K562 (cell line): ENCODE measurements at regions not wholly inside any gene's neighbourhood (a gene's known extent, or its start where the extent isn't known, plus 50 kb on each side); places are given as distances from the start of the nearest gene placed in this dataset.

Source experiments
- ATAC-seq: fragments of 200-7000 bp; cut with Tn5 transposase; 3 replicates; pipeline ENCODE4 v1.9.1; 2020; ENCODE audit warnings: moderate library complexity
- BruUV-seq: library from RNA; stranded (reverse); fragments of 400-500 nt; replicated peaks from 2 replicates; lab custom pipeline; 2021; lab: Mats Ljungman, UMichigan
- CTCF ChIA-PET: fragments of 300-600 bp; formaldehyde crosslinking; extraction: SDS; loops from one replicate; lab custom pipeline; 2021; ENCODE audit warnings: low intra/inter-chr PET ratio; lab: Yijun Ruan, JAX
- POLR2A ChIA-PET: fragments of 300-600, 350-650 bp; sonication (Branson Sonifier 250); formaldehyde crosslinking; extraction: SDS; loops from one replicate; lab custom pipeline; 2021; ENCODE audit warnings: antibody characterized with exemption, inconsistent platforms; lab: Yijun Ruan, JAX
- DNase-seq, 4 experiments: peaks; one replicate each; pipeline versions ENCODE4 v3.0.0 to v3.0.0-alpha.2; 2011 to 2018; ENCODE audit warnings: low spot score in 3 of 4, mixed read lengths in 3 of 4; ENCODE audit errors: extremely low read depth in 1 of 4
- FAIRE-seq: peaks from 2 replicates; lab custom pipeline; 2011; peaks lifted over from hg19 to GRCh38; lab: Jason Lieb, UNC
- H2AFZ ChIP-seq: 2 replicates; pipeline ENCODE4 v1.6.0; 2011; ENCODE audit warnings: low read depth, low read length, control low read depth, inconsistent platforms
- H3K27ac ChIP-seq: fragments of 200-600 bp; 3 replicates; pipeline ENCODE4 v1.8.0; 2011; ENCODE audit warnings: low read depth, mild to moderate bottlenecking, control low read depth, inconsistent platforms, low read length, moderate library complexity, mixed read lengths; ENCODE audit errors: extremely low read depth
- H3K27me3 ChIP-seq, 2 experiments: fragments of 300-600 bp in 1 of 2; 2 replicates in 1 of 2; 3 replicates in 1 of 2; pipeline versions ENCODE4 v1.6.0 to v1.8.0; 2011; ENCODE audit warnings: inconsistent platforms in 2 of 2, low read length in 2 of 2, mild to moderate bottlenecking in 1 of 2, mixed read lengths in 1 of 2, moderate library complexity in 1 of 2; ENCODE audit not compliant: control insufficient read depth in 2 of 2, insufficient read depth in 2 of 2
- H3K36me3 ChIP-seq: fragments of 300-600 bp; 3 replicates; pipeline ENCODE4 v1.8.0; 2011; ENCODE audit warnings: mild to moderate bottlenecking, low read length, inconsistent platforms; ENCODE audit not compliant: control insufficient read depth, insufficient read depth
- H3K4me1 ChIP-seq, 2 experiments: fragments of 200-600 bp in 1 of 2; replicated peaks in 1 of 2; 2 replicates in 1 of 2; 3 replicates in 1 of 2; pipeline versions ENCODE4 v1.5.1 to v1.8.0; 2011; ENCODE audit warnings: inconsistent platforms in 2 of 2, low read length in 2 of 2, mild to moderate bottlenecking in 1 of 2, mixed read lengths in 1 of 2, moderate library complexity in 1 of 2; ENCODE audit not compliant: control insufficient read depth in 2 of 2, insufficient read depth in 2 of 2
- H3K4me2 ChIP-seq: 2 replicates; pipeline ENCODE4 v1.6.1; 2011; ENCODE audit warnings: low read length, control low read depth, inconsistent platforms, mixed read lengths; ENCODE audit not compliant: insufficient read depth
- H3K4me3 ChIP-seq: fragments of 200-600 bp; sonication (generic), shearing (Covaris generic); 2 replicates; pipeline ENCODE4 v1.5.1; 2016; ENCODE audit warnings: control low read depth, inconsistent platforms
- H3K79me2 ChIP-seq: fragments of 200-600 bp; 3 replicates; pipeline ENCODE4 v1.8.0; 2011; ENCODE audit warnings: low read length, inconsistent platforms; ENCODE audit not compliant: control insufficient read depth, insufficient read depth
- H3K9ac ChIP-seq, 2 experiments: 2 replicates each; pipeline versions ENCODE4 v1.6.0 to v1.6.1; 2011; ENCODE audit warnings: low read depth in 2 of 2, low read length in 2 of 2, control low read depth in 1 of 2, inconsistent platforms in 1 of 2, mild to moderate bottlenecking in 1 of 2, mixed read lengths in 1 of 2; ENCODE audit not compliant: insufficient read depth in 1 of 2
- H3K9me1 ChIP-seq: one replicate; pipeline ENCODE4 v1.6.0; 2011; ENCODE audit warnings: inconsistent platforms, mild to moderate bottlenecking, low read length, moderate library complexity; ENCODE audit not compliant: control insufficient read depth, insufficient read depth
- H3K9me3 ChIP-seq: replicated peaks from 2 replicates; pipeline ENCODE4 v1.5.1; 2011; ENCODE audit warnings: low read depth, low read length, inconsistent platforms; ENCODE audit not compliant: control insufficient read depth, insufficient read depth
- H4K20me1 ChIP-seq: replicated peaks from 2 replicates; pipeline ENCODE4 v1.6.1; 2011; ENCODE audit warnings: low read length, inconsistent platforms, mixed read lengths; ENCODE audit not compliant: control insufficient read depth, insufficient read depth
- BRD4 ChIP-seq: fragments of 200-600 bp; sonication (generic); IDR thresholded peaks from 2 replicates; pipeline ENCODE4 v1.6.1; 2017; ENCODE audit warnings: inconsistent platforms
- DNMT1 ChIP-seq: fragments of 450-650 bp; IDR thresholded peaks from 2 replicates; pipeline ENCODE4 v1.6.1; 2016; ENCODE audit warnings: antibody characterized with exemption, mild to moderate bottlenecking
- E2F8 ChIP-seq: fragments of 450-650 bp; IDR thresholded peaks from 2 replicates; pipeline ENCODE4 v1.7.1; 2018; ENCODE audit warnings: mild to moderate bottlenecking, low read depth; ENCODE audit not compliant: partially characterized antibody
- FIP1L1 ChIP-seq: fragments of 200-400 bp; formaldehyde crosslinking; IDR thresholded peaks from 2 replicates; pipeline ENCODE4 v1.6.1; 2018; ENCODE audit warnings: mild to moderate bottlenecking, low read depth, low read length; ENCODE audit not compliant: poor library complexity, severe bottlenecking
- HLTF ChIP-seq: fragments of 450-650 bp; IDR thresholded peaks from 2 replicates; pipeline ENCODE4 v1.6.1; 2016
- MTF1 ChIP-seq: fragments of 250-450 bp; sonication (Bioruptor Pico); IDR thresholded peaks from 2 replicates; pipeline ENCODE4 v1.9.0; 2021; ENCODE audit warnings: moderate library complexity, mild to moderate bottlenecking, inconsistent platforms, borderline replicate concordance
- NBN ChIP-seq: fragments of 450-650 bp; IDR thresholded peaks from 2 replicates; pipeline ENCODE4 v1.6.1; 2016; ENCODE audit warnings: low read depth, mild to moderate bottlenecking
- SIN3B ChIP-seq: fragments of 450-650 bp; IDR thresholded peaks from 2 replicates; pipeline ENCODE4 v1.6.1; 2017; ENCODE audit warnings: low read depth, mild to moderate bottlenecking, moderate library complexity
- WGBS: fragments of 100-300 bp; shearing (Covaris generic); methylation state at CpG from one replicate; pipeline ENCODE4 v1.1.6; 2016; ENCODE audit warnings: low coverage, mixed read lengths; ENCODE audit not compliant: insufficient coverage; ENCODE audit errors: missing lambda C conversion rate; 5-methylcytosine and 5-hydroxymethylcytosine counted together
- in situ Hi-C: fragments of 300-500 bp; cut with MboI; formaldehyde crosslinking; loops from 4 replicates; pipeline ENCODE4 v1.15.0; 2018; ENCODE audit warnings: inconsistent platforms, mixed read lengths
- intact Hi-C: fragments of 100-400 bp; cut with micrococcal nuclease; formaldehyde crosslinking; loops from 2 replicates; pipeline ENCODE4 v1.14.2; 2022
- TF ChIP-seq, protein P1 (sequence below): fragments of 200-400 bp; formaldehyde crosslinking; IDR thresholded peaks from 2 replicates; pipeline ENCODE4 v1.6.1; 2017; ENCODE audit warnings: mild to moderate bottlenecking, low read depth, low read length, moderate library complexity
- TF ChIP-seq, protein P2 (sequence below): fragments of 250-450 bp; sonication (Bioruptor Pico); IDR thresholded peaks from 2 replicates; pipeline ENCODE4 v1.4.0; 2020; ENCODE audit warnings: mild to moderate bottlenecking, moderate library complexity, borderline replicate concordance

DNA sequence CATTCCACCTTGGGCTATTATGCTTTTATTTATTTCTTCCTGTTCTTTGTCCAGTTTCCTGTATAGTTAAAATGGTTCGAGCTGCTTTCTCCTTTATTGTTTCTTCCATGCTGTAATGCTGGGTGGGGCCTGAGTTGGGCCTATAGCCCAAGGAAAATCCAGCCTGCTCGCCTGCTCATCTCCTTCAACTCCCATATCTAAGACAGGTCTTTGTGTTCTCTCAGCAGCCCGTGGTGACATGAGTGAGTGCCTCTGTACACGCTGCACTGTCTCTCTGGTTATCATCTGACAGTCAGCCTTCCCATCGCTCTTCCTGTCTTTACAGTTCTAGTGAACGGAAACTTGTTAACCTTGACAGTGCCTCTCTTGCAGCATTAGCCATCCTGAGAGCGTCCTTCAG is 221.9 kb upstream of the SLC10A2 start:
- H3K4me1 ChIP-seq = no peaks in the 10 kb centered on the region
- no peak overlapping the region for H3K4me2 ChIP-seq
- no peaks in the 10 kb centered on the region for H3K9me3 ChIP-seq
- DNase-seq = no peak
- no peak for ATAC-seq
- intact Hi-C loops (no loop called here), in situ Hi-C loops (no loop called here)
- TF ChIP-seq BRD4 = no peak
- TF ChIP-seq HLTF = no peak
- TF ChIP-seq MTF1 (CRISPR knock-in tag) = no peak
- TF ChIP-seq, protein P1, sequence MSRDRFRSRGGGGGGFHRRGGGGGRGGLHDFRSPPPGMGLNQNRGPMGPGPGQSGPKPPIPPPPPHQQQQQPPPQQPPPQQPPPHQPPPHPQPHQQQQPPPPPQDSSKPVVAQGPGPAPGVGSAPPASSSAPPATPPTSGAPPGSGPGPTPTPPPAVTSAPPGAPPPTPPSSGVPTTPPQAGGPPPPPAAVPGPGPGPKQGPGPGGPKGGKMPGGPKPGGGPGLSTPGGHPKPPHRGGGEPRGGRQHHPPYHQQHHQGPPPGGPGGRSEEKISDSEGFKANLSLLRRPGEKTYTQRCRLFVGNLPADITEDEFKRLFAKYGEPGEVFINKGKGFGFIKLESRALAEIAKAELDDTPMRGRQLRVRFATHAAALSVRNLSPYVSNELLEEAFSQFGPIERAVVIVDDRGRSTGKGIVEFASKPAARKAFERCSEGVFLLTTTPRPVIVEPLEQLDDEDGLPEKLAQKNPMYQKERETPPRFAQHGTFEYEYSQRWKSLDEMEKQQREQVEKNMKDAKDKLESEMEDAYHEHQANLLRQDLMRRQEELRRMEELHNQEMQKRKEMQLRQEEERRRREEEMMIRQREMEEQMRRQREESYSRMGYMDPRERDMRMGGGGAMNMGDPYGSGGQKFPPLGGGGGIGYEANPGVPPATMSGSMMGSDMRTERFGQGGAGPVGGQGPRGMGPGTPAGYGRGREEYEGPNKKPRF = no peak
- BruUV-seq = no TSS peak
- no peak overlapping the region for H3K9ac ChIP-seq
- H3K9me1 ChIP-seq = no peaks in the 10 kb centered on the region
- POLR2A ChIA-PET = no interaction called here
- H2AFZ ChIP-seq = no peak overlapping the region
- FAIRE-seq = no peak
- no peaks in the 10 kb centered on the region for H3K27me3 ChIP-seq
- H3K27ac ChIP-seq = no peak overlapping the region
- WGBS = 0% methylated on average over 5 of the region's 7 CpGs
- H4K20me1 ChIP-seq = no peaks in the 10 kb centered on the region
- CTCF ChIA-PET = no interaction called here
- H3K36me3 ChIP-seq = no peaks in the 10 kb centered on the region
- no peaks in the 10 kb centered on the region for H3K79me2 ChIP-seq
- no peak overlapping the region for H3K4me3 ChIP-seq

DNA sequence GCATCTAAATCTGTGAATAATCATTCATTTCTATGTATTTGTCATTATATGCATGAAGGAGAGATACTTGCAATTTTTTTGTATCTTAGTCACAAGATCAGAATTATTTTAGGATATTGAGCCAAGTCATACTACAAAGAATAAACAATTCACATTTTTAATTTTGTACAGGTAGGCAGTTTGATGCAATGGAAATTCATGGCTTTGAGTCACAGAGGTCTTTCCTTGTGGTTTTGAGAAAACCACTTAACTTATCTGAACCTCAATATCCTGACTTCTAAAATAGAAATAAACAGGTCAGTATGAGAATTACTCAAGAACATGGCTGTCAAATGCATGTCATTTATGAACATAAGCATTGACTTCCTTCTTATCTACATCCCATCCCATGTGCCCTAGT is 221.4 kb upstream of the SLC10A2 start:
- ChIA-PET CTCF (no interaction called here), POLR2A (no interaction called here)
- no peaks in the 10 kb centered on the region for H4K20me1 ChIP-seq
- no peaks in the 10 kb centered on the region for H3K9me3 ChIP-seq
- intact Hi-C loops = no loop called here
- H3K79me2 ChIP-seq = no peaks in the 10 kb centered on the region
- no peak for FAIRE-seq
- no peaks in the 10 kb centered on the region for H3K9me1 ChIP-seq
- H3K4me2 ChIP-seq = no peak overlapping the region
- no TSS peak for BruUV-seq
- ATAC-seq = no peak
- DNase-seq = no peak
- in situ Hi-C loops = no loop called here
- H3K4me1 ChIP-seq = no peaks in the 10 kb centered on the region
- H3K9ac ChIP-seq = no peak overlapping the region
- H2AFZ ChIP-seq = no peak overlapping the region
- no peaks in the 10 kb centered on the region for H3K27me3 ChIP-seq
- no peak overlapping the region for H3K27ac ChIP-seq
- H3K4me3 ChIP-seq = no peak overlapping the region
- no peaks in the 10 kb centered on the region for H3K36me3 ChIP-seq
- no peak for TF ChIP-seq E2F8
- no peak for TF ChIP-seq NBN
- TF ChIP-seq SIN3B = no peak
- no peak for TF ChIP-seq DNMT1
- TF ChIP-seq, protein P2, sequence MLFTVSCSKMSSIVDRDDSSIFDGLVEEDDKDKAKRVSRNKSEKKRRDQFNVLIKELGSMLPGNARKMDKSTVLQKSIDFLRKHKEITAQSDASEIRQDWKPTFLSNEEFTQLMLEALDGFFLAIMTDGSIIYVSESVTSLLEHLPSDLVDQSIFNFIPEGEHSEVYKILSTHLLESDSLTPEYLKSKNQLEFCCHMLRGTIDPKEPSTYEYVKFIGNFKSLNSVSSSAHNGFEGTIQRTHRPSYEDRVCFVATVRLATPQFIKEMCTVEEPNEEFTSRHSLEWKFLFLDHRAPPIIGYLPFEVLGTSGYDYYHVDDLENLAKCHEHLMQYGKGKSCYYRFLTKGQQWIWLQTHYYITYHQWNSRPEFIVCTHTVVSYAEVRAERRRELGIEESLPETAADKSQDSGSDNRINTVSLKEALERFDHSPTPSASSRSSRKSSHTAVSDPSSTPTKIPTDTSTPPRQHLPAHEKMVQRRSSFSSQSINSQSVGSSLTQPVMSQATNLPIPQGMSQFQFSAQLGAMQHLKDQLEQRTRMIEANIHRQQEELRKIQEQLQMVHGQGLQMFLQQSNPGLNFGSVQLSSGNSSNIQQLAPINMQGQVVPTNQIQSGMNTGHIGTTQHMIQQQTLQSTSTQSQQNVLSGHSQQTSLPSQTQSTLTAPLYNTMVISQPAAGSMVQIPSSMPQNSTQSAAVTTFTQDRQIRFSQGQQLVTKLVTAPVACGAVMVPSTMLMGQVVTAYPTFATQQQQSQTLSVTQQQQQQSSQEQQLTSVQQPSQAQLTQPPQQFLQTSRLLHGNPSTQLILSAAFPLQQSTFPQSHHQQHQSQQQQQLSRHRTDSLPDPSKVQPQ (CRISPR knock-in tag) = no peak
- no peak for TF ChIP-seq FIP1L1
